AG04449 (cell line): ENCODE measurements at regions not wholly inside any gene's neighbourhood (a gene's known extent, or its start where the extent isn't known, plus 50 kb on each side); places are given as distances from the start of the nearest gene placed in this dataset.

Source experiments
- CTCF ChIA-PET: fragments of 350-600 bp; formaldehyde crosslinking; extraction: SDS; loops from one replicate; lab custom pipeline; 2021; ENCODE audit warnings: antibody characterized with exemption; lab: Yijun Ruan, JAX
- POLR2A ChIA-PET: fragments of 400-600, 350-600 bp; formaldehyde crosslinking; extraction: SDS; loops from one replicate; lab custom pipeline; 2020; ENCODE audit warnings: antibody characterized with exemption, inconsistent platforms; lab: Yijun Ruan, JAX
- DNase-seq: peaks from one replicate; pipeline ENCODE4 v3.0.0-alpha.2; 2010; ENCODE audit warnings: low read depth, low spot score
- H3K4me3 ChIP-seq: 2 replicates; pipeline ENCODE4 v1.5.1; 2011; ENCODE audit warnings: low read depth, mild to moderate bottlenecking, control low read depth, low read length
- TF ChIP-seq, protein P1 (sequence below): IDR thresholded peaks from one replicate; pipeline ENCODE4 v1.5.1; 2011; ENCODE audit warnings: mild to moderate bottlenecking, moderate library complexity, low read length, control low read depth, inconsistent platforms; ENCODE audit not compliant: insufficient read depth; ENCODE audit errors: missing control alignments

DNA sequence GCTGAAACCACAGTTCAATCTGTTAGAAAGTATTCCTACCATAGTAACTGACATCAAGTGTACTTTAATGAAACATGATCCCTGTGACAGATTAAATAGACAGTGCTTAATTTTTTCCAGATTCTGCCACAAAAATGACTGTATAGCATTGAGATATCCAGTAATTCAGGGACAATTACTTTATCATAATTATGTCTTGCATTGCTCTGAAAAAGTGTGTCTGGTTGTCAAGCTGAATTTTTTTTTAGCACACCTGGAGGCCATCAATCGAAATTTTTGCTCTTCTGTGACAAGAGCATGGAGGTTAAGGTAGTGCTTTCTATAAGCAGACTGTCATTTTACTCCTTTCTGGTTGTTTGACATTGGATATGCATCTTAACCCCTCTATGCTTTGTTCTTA is 1083.8 kb upstream of the NRXN1 start:
- ChIA-PET CTCF (no interaction called here), POLR2A (no interaction called here)
- DNase-seq = no peak
- TF ChIP-seq, protein P1, sequence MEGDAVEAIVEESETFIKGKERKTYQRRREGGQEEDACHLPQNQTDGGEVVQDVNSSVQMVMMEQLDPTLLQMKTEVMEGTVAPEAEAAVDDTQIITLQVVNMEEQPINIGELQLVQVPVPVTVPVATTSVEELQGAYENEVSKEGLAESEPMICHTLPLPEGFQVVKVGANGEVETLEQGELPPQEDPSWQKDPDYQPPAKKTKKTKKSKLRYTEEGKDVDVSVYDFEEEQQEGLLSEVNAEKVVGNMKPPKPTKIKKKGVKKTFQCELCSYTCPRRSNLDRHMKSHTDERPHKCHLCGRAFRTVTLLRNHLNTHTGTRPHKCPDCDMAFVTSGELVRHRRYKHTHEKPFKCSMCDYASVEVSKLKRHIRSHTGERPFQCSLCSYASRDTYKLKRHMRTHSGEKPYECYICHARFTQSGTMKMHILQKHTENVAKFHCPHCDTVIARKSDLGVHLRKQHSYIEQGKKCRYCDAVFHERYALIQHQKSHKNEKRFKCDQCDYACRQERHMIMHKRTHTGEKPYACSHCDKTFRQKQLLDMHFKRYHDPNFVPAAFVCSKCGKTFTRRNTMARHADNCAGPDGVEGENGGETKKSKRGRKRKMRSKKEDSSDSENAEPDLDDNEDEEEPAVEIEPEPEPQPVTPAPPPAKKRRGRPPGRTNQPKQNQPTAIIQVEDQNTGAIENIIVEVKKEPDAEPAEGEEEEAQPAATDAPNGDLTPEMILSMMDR = no peak
- H3K4me3 ChIP-seq = no peak overlapping the region

DNA sequence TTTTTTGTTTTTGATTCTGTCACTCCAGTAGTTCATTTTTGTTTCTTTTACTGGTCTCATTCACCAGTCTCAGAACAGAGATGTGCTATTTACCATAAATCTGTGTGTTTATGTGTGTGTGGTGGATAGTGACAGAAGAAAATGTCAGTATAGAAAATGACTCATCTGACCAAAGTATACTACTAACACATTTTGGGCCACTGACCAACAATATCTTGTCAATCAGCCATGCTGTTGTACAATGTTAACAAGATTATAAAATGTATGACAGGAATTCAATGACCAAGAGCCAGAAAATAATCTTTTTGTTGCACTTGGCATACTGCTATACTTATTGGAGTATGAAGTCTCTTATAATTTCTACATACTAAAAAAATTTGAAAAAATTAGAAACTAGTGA is 1081.4 kb upstream of the NRXN1 start:
- POLR2A ChIA-PET = no interaction called here
- no peak for DNase-seq
- no peak overlapping the region for H3K4me3 ChIP-seq
- TF ChIP-seq, protein P1 = no peak
- CTCF ChIA-PET = no interaction called here

DNA sequence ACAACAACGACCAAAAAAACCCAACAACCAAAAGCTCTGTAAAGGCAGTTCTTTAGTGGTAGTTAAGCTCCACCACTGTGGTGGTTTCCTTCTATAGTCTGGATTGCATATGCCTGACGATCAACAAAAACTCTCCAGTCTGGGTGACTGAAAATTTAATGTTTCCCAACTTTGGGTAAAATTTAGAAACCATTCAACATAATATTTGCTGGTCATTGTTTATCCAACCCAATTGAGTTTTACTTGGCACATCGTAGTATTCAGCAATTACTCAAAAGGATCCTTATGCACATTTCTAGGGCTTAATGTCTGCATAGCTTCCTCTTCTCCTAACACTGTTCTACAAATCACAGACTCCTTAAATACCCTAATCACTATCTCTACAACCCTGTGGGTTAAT is 1080.2 kb upstream of the NRXN1 start:
- no peak overlapping the region for H3K4me3 ChIP-seq
- ChIA-PET CTCF (no interaction called here), POLR2A (no interaction called here)
- no peak for DNase-seq
- TF ChIP-seq, protein P1 = no peak

DNA sequence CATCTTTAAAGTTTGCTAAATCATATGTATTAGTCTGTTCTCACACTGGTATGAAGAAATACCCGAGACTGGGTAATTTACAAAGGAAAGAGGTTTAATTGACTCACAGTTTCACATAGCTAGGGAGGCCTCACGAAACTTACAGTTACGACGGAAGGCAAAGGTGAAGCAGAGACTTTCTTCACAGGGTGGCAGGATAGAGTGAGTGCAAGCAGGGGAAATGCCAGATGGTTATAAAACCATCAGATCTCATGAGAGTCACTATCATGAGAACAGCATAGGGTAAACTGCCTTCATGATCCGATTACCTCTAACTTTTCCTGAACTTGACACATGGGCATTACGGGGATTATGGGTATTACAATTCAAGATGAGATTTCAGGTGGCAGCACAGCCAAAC is 1075.2 kb upstream of the NRXN1 start:
- no peak for DNase-seq
- TF ChIP-seq, protein P1 = no peak
- CTCF ChIA-PET = no interaction called here
- no peak overlapping the region for H3K4me3 ChIP-seq
- POLR2A ChIA-PET = no interaction called here

DNA sequence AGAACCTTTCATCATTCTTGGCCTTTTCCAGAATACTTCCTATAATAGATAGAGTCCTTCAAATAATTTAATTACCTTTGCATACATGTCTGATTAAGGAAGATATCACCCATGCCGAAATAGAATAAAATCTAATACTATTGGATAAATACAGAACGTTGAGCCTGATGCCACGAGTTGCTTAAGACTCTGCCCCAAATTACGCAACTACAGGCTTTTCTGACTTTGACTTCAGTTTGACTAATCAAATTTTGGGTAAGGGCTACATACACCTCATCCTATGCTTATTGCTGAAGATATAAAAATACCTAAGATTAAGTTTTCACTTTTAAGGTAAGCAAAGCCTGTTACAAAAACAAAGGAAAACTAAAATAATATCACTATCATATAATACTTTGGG is 1065.1 kb upstream of the NRXN1 start:
- H3K4me3 ChIP-seq = no peak overlapping the region
- TF ChIP-seq, protein P1 = no peak
- ChIA-PET CTCF (no interaction called here), POLR2A (no interaction called here)
- no peak for DNase-seq

DNA sequence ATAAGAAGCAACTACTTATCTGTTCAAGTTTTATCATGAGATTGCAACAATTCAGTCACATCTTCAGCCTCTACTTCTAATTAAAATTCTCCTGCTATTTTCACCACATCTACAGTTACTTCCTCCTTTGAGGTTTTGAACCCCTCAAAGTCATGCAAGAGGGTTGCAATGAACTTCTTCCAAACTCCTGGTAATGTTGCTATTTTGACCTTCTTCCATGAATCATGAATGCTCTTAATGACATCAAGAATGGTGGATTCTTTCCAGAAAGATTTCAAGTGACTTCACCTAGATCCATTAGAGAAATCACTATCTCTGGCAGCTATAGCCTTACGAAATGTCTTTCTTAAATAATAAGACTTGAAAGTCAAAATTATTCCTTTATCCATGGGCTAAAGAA is 1052.8 kb upstream of the NRXN1 start:
- no peak for DNase-seq
- POLR2A ChIA-PET = no interaction called here
- CTCF ChIA-PET = no interaction called here
- H3K4me3 ChIP-seq = no peak overlapping the region
- TF ChIP-seq, protein P1 = no peak
